K562 (cell line): ENCODE measurements at regions not wholly inside any gene's neighbourhood (a gene's known extent, or its start where the extent isn't known, plus 50 kb on each side); places are given as distances from the start of the nearest gene placed in this dataset.

Source experiments
- POLR3G ChIP-seq: IDR thresholded peaks from 2 replicates; pipeline ENCODE4 v1.6.1; 2011; ENCODE audit not compliant: insufficient read length, insufficient replicate concordance; ENCODE audit errors: extremely low read depth
- PPARD ChIP-seq: fragments of 250-450 bp; sonication (Bioruptor Pico); IDR thresholded peaks from 2 replicates; pipeline ENCODE4 v1.8.0; 2022; ENCODE audit warnings: inconsistent platforms, mild to moderate bottlenecking, moderate library complexity
- YY1 ChIP-seq, 3 experiments: IDR thresholded peaks; 2 replicates each; pipeline ENCODE4 v1.6.1; 2011; ENCODE audit warnings: low read length in 2 of 3, mild to moderate bottlenecking in 2 of 3, moderate library complexity in 2 of 3, borderline replicate concordance in 1 of 3, control low read depth in 1 of 3, low read depth in 1 of 3; ENCODE audit not compliant: insufficient read depth in 3 of 3, insufficient replicate concordance in 2 of 3, control insufficient read depth in 1 of 3, insufficient read length in 1 of 3; ENCODE audit errors: extremely low read depth in 1 of 3
- ZBTB11 ChIP-seq, 3 experiments: fragments of 200-800 bp in 1 of 3; fragments of 250-450 bp in 1 of 3; fragments of 450-650 bp in 1 of 3; sonication (Bioruptor Pico) in 1 of 3; sonication (Bioruptor generic) in 1 of 3; formaldehyde crosslinking in 1 of 3; IDR thresholded peaks; 2 replicates each; pipeline versions ENCODE4 v1.6.1 to v1.8.0; 2016 to 2022; ENCODE audit warnings: mild to moderate bottlenecking in 2 of 3, missing genetic modification characterization in 2 of 3, missing compliant biosample characterization in 1 of 3, moderate library complexity in 1 of 3
- ZBTB8A ChIP-seq: fragments of 450-650 bp; IDR thresholded peaks from 2 replicates; pipeline ENCODE4 v1.6.1; 2018; ENCODE audit warnings: mild to moderate bottlenecking, moderate library complexity; ENCODE audit not compliant: partially characterized antibody
- ZNF143 ChIP-seq: sonication (generic); formaldehyde crosslinking; IDR thresholded peaks from 2 replicates; pipeline ENCODE4 v1.9.0; 2022; ENCODE audit warnings: mild to moderate bottlenecking, missing genetic modification reagents
- ZNF561 ChIP-seq: fragments of 450-650 bp; formaldehyde crosslinking; conservative IDR thresholded peaks from 2 replicates; pipeline ENCODE4 v1.4.0; 2020; ENCODE audit warnings: mild to moderate bottlenecking, moderate library complexity
- ZNF644 ChIP-seq: fragments of 200-800 bp; sonication (Bioruptor generic); IDR thresholded peaks from 2 replicates; pipeline ENCODE4 v1.6.1; 2016; ENCODE audit warnings: low read depth, missing genetic modification characterization, missing compliant biosample characterization
- ZNF764 ChIP-seq: fragments of 250-450 bp; sonication (Bioruptor Pico); IDR thresholded peaks from 2 replicates; pipeline ENCODE4 v1.4.0; 2020; ENCODE audit warnings: low read depth, mild to moderate bottlenecking, moderate library complexity
- TF ChIP-seq, protein P1 (sequence below): fragments of 450-650 bp; formaldehyde crosslinking; IDR thresholded peaks from 2 replicates; pipeline ENCODE4 v1.4.0; 2022; ENCODE audit warnings: missing genetic modification characterization

- TF ChIP-seq POLR3G = no peak
- TF ChIP-seq ZNF561 (CRISPR knock-in tag) = no peak
- TF ChIP-seq ZNF764 = no peak
- TF ChIP-seq PPARD (CRISPR knock-in tag) = no peak
- TF ChIP-seq ZNF143 (CRISPR knock-in tag) = peak; percentile 82
- TF ChIP-seq ZBTB11 (CRISPR knock-in tag; IDR thresholded peaks at IDR 0.05) = no peak
- TF ChIP-seq, protein P1, sequence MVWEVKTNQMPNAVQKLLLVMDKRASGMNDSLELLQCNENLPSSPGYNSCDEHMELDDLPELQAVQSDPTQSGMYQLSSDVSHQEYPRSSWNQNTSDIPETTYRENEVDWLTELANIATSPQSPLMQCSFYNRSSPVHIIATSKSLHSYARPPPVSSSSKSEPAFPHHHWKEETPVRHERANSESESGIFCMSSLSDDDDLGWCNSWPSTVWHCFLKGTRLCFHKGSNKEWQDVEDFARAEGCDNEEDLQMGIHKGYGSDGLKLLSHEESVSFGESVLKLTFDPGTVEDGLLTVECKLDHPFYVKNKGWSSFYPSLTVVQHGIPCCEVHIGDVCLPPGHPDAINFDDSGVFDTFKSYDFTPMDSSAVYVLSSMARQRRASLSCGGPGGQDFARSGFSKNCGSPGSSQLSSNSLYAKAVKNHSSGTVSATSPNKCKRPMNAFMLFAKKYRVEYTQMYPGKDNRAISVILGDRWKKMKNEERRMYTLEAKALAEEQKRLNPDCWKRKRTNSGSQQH (CRISPR knock-in tag) = no peak
- TF ChIP-seq YY1 (IDR thresholded peaks at IDR 0.05; ENCODE audit: borderline replicate concordance in 1 of 3, control insufficient read depth in 1 of 3, extremely low read depth in 1 of 3, insufficient read depth in 3 of 3, insufficient read length in 1 of 3, insufficient replicate concordance in 2 of 3, low read depth in 1 of 3, low read length in 2 of 3) = peak; percentile 76 to 98 (median 92)
- TF ChIP-seq ZBTB8A = no peak
- TF ChIP-seq ZNF644 (tag) = no peak
These were observed 775.6 kb downstream of the BRD1 start (continued) for GRCh38 chr22:49052023-49052538.
